Activated CD4-positive, alpha-beta T cell treated with anti-CD3 and anti-CD28 coated beads, Interleukin-2, amount 10 ng/mL, durations not matched to agents 24 days and 14 days (primary cell): ENCODE measurements at regions not wholly inside any gene's neighbourhood (a gene's known extent, or its start where the extent isn't known, plus 50 kb on each side); places are given as distances from the start of the nearest gene placed in this dataset.
"Not testable (repeated sequence)": the region's sequence is repeated elsewhere in the genome, so short reads cannot be mapped to it uniquely, and the experiment has no call there.

ENCODE experiments used
- DNase-seq: peaks from one replicate; pipeline ENCODE4 v3.0.0; 2022
- H3K27ac Mint-ChIP-seq: one replicate; pipeline ENCODE4 v1.8.0; 2022; ENCODE audit warnings: mild to moderate bottlenecking, mixed read lengths
- H3K27me3 Mint-ChIP-seq: one replicate; pipeline ENCODE4 v1.8.0; 2022; ENCODE audit warnings: mixed read lengths
- H3K36me3 Mint-ChIP-seq: one replicate; pipeline ENCODE4 v1.8.0; 2022; ENCODE audit warnings: low read depth, mild to moderate bottlenecking, mixed read lengths
- H3K4me1 Mint-ChIP-seq: one replicate; pipeline ENCODE4 v1.8.0; 2021; ENCODE audit warnings: mixed read lengths
- H3K4me3 Mint-ChIP-seq: one replicate; pipeline ENCODE4 v1.8.0; 2022; ENCODE audit warnings: mild to moderate bottlenecking, moderate library complexity, mixed read lengths
- H3K9me3 Mint-ChIP-seq: one replicate; pipeline ENCODE4 v1.8.0; 2021; ENCODE audit warnings: mixed read lengths
- intact Hi-C: fragments of 100-400 bp; cut with micrococcal nuclease; formaldehyde crosslinking; loops from one replicate; pipeline ENCODE4 v1.15.1; 2023

GRCh38 chr5:126138281-126138931 lies 284.8 kb upstream of the GRAMD2B start:
- intact Hi-C loops = no loop called here
- H3K36me3 Mint-ChIP-seq = no peaks in the 10 kb centered on the region
- no peaks in the 10 kb centered on the region for H3K4me1 Mint-ChIP-seq
- no peak overlapping the region for H3K4me3 Mint-ChIP-seq
- no peak for DNase-seq
- no peak overlapping the region for H3K27ac Mint-ChIP-seq
- H3K9me3 Mint-ChIP-seq = peaks cover 9% of the 10 kb centered on the region
- H3K27me3 Mint-ChIP-seq = no peaks in the 10 kb centered on the region

GRCh38 chr5:126139086-126139485 lies 284.1 kb upstream of the GRAMD2B start:
- Mint-ChIP-seq H3K9me3 (peaks cover 9% of the 10 kb centered on the region), H3K36me3 (no peaks in the 10 kb centered on the region), H3K4me1 (no peaks in the 10 kb centered on the region), H3K27me3 (no peaks in the 10 kb centered on the region), H3K4me3 (no peak overlapping the region), H3K27ac (no peak overlapping the region)
- intact Hi-C loops = no loop called here
- no peak for DNase-seq

- H3K4me3 Mint-ChIP-seq = no peak overlapping the region
- intact Hi-C loops = no loop called here
These were observed 283.4 kb upstream of the GRAMD2B start for GRCh38 chr5:126139773-126140172.

GRCh38 chr5:126143622-126144021 lies 279.6 kb upstream of the GRAMD2B start:
- Mint-ChIP-seq H3K4me3 (no peak overlapping the region), H3K36me3 (no peaks in the 10 kb centered on the region), H3K9me3 (no peaks in the 10 kb centered on the region), H3K27me3 (no peaks in the 10 kb centered on the region), H3K4me1 (no peaks in the 10 kb centered on the region), H3K27ac (no peak overlapping the region)
- no peak for DNase-seq
- intact Hi-C loops = no loop called here

More at GRCh38 chr5:126139773-126140172, 283.4 kb upstream of the GRAMD2B start:
- peaks cover 4% of the 10 kb centered on the region for H3K9me3 Mint-ChIP-seq
- H3K36me3 Mint-ChIP-seq = no peaks in the 10 kb centered on the region
- no peak for DNase-seq
- no peak overlapping the region for H3K27ac Mint-ChIP-seq
- H3K4me1 Mint-ChIP-seq = no peaks in the 10 kb centered on the region
- H3K27me3 Mint-ChIP-seq = no peaks in the 10 kb centered on the region

- intact Hi-C loops, H3K36me3 Mint-ChIP-seq, DNase-seq, H3K27me3 Mint-ChIP-seq, H3K9me3 Mint-ChIP-seq, H3K4me1 Mint-ChIP-seq, H3K27ac Mint-ChIP-seq, H3K4me3 Mint-ChIP-seq: not testable (repeated sequence)
These were observed 272.9 kb upstream of the GRAMD2B start for GRCh38 chr5:126150319-126150718.

GRCh38 chr5:126155298-126155697 lies 267.9 kb upstream of the GRAMD2B start:
- H3K4me3 Mint-ChIP-seq, H3K4me1 Mint-ChIP-seq, intact Hi-C loops, H3K27ac Mint-ChIP-seq, H3K36me3 Mint-ChIP-seq, H3K9me3 Mint-ChIP-seq, H3K27me3 Mint-ChIP-seq, DNase-seq: not testable (repeated sequence)

- Mint-ChIP-seq H3K4me3 (no peak overlapping the region), H3K27ac (no peak overlapping the region), H3K27me3 (no peaks in the 10 kb centered on the region), H3K4me1 (no peaks in the 10 kb centered on the region), H3K9me3 (peaks cover 7% of the 10 kb centered on the region), H3K36me3 (no peaks in the 10 kb centered on the region)
- no peak for DNase-seq
- intact Hi-C loops = no loop called here
These were observed 256.8 kb upstream of the GRAMD2B start for GRCh38 chr5:126166368-126166767.

GRCh38 chr5:126168785-126169184 lies 254.4 kb upstream of the GRAMD2B start:
- intact Hi-C loops = no loop called here
- H3K36me3 Mint-ChIP-seq = no peaks in the 10 kb centered on the region
- DNase-seq = no peak

GRCh38 chr5:126171916-126172315 lies 251.3 kb upstream of the GRAMD2B start:
- Mint-ChIP-seq H3K4me1 (no peaks in the 10 kb centered on the region), H3K27me3 (no peaks in the 10 kb centered on the region), H3K4me3 (no peak overlapping the region), H3K36me3 (no peaks in the 10 kb centered on the region), H3K27ac (no peak overlapping the region), H3K9me3 (peaks cover 9% of the 10 kb centered on the region)
- DNase-seq = no peak
- intact Hi-C loops = no loop called here

More at GRCh38 chr5:126168785-126169184, 254.4 kb upstream of the GRAMD2B start:
- Mint-ChIP-seq H3K4me3 (no peak overlapping the region), H3K4me1 (no peaks in the 10 kb centered on the region), H3K9me3 (peaks cover 11% of the 10 kb centered on the region), H3K27ac (no peak overlapping the region), H3K27me3 (no peaks in the 10 kb centered on the region)

GRCh38 chr5:126172812-126173211 lies 250.4 kb upstream of the GRAMD2B start:
- H3K9me3 Mint-ChIP-seq = peaks cover 4% of the 10 kb centered on the region
- H3K27me3 Mint-ChIP-seq = no peaks in the 10 kb centered on the region
- no peak overlapping the region for H3K27ac Mint-ChIP-seq
- intact Hi-C loops = no loop called here
- no peak overlapping the region for H3K4me3 Mint-ChIP-seq
- H3K4me1 Mint-ChIP-seq = no peaks in the 10 kb centered on the region
- DNase-seq = no peak
- H3K36me3 Mint-ChIP-seq = no peaks in the 10 kb centered on the region

- H3K9me3 Mint-ChIP-seq = no peaks in the 10 kb centered on the region
- no peaks in the 10 kb centered on the region for H3K27me3 Mint-ChIP-seq
- intact Hi-C loops = no loop called here
- DNase-seq = no peak
- H3K27ac Mint-ChIP-seq = no peak overlapping the region
- no peak overlapping the region for H3K4me3 Mint-ChIP-seq
- H3K4me1 Mint-ChIP-seq = no peaks in the 10 kb centered on the region
- H3K36me3 Mint-ChIP-seq = no peaks in the 10 kb centered on the region
These were observed 244.7 kb upstream of the GRAMD2B start for GRCh38 chr5:126178521-126178920.

- no peaks in the 10 kb centered on the region for H3K4me1 Mint-ChIP-seq
These were observed 240.1 kb upstream of the GRAMD2B start for GRCh38 chr5:126182971-126183695.

GRCh38 chr5:126184474-126184873 lies 238.7 kb upstream of the GRAMD2B start:
- Mint-ChIP-seq H3K36me3 (no peaks in the 10 kb centered on the region), H3K9me3 (no peaks in the 10 kb centered on the region), H3K27me3 (no peaks in the 10 kb centered on the region), H3K27ac (no peak overlapping the region), H3K4me1 (no peaks in the 10 kb centered on the region), H3K4me3 (no peak overlapping the region)
- no peak for DNase-seq
- intact Hi-C loops = no loop called here

More at GRCh38 chr5:126182971-126183695, 240.1 kb upstream of the GRAMD2B start:
- DNase-seq = no peak
- intact Hi-C loops = no loop called here
- no peaks in the 10 kb centered on the region for H3K36me3 Mint-ChIP-seq
- H3K27me3 Mint-ChIP-seq = no peaks in the 10 kb centered on the region
- no peak overlapping the region for H3K27ac Mint-ChIP-seq
- H3K4me3 Mint-ChIP-seq = no peak overlapping the region
- H3K9me3 Mint-ChIP-seq = no peaks in the 10 kb centered on the region

- no peaks in the 10 kb centered on the region for H3K27me3 Mint-ChIP-seq
These were observed 237.0 kb upstream of the GRAMD2B start for GRCh38 chr5:126186210-126186609.

More at GRCh38 chr5:126186210-126186609, 237.0 kb upstream of the GRAMD2B start:
- H3K4me3 Mint-ChIP-seq = no peak overlapping the region
- no peak overlapping the region for H3K27ac Mint-ChIP-seq
- DNase-seq = no peak
- intact Hi-C loops = no loop called here
- no peaks in the 10 kb centered on the region for H3K9me3 Mint-ChIP-seq
- no peaks in the 10 kb centered on the region for H3K4me1 Mint-ChIP-seq
- no peaks in the 10 kb centered on the region for H3K36me3 Mint-ChIP-seq
